GM18517 (cell line): ENCODE measurements at regions not wholly inside any gene's neighbourhood (a gene's known extent, or its start where the extent isn't known, plus 50 kb on each side); places are given as distances from the start of the nearest gene placed in this dataset.

Experiments used
- ATAC-seq: cut with Tn5 transposase; IDR thresholded peaks from one replicate; pipeline ENCODE4 v1.9.1; 2021; ENCODE audit warnings: mild to moderate bottlenecking, moderate library complexity; ENCODE audit not compliant: unreplicated experiment

- no peak for ATAC-seq
These were observed 451.4 kb downstream of the WDR72 start for GRCh38 chr15:53307952-53308624.

GRCh38 chr15:53305554-53305953 lies 453.9 kb downstream of the WDR72 start:
- ATAC-seq = no peak

GRCh38 chr15:53305101-53305500 lies 454.4 kb downstream of the WDR72 start:
- no peak for ATAC-seq

GRCh38 chr15:53297828-53298227 lies 461.6 kb downstream of the WDR72 start:
- no peak for ATAC-seq

GRCh38 chr15:53296603-53297002 lies 462.9 kb downstream of the WDR72 start:
- no peak for ATAC-seq

GRCh38 chr15:53295574-53295973 lies 463.9 kb downstream of the WDR72 start:
- no peak for ATAC-seq

- ATAC-seq = no peak
These were observed 470.9 kb downstream of the WDR72 start for GRCh38 chr15:53288542-53288941.

- no peak for ATAC-seq
These were observed 484.5 kb upstream of the ONECUT1 start for GRCh38 chr15:53274630-53275029.

- ATAC-seq = no peak
These were observed 482.0 kb upstream of the ONECUT1 start for GRCh38 chr15:53272116-53272515.

- ATAC-seq = no peak
These were observed 476.0 kb upstream of the ONECUT1 start for GRCh38 chr15:53266176-53266575.

- ATAC-seq = no peak
These were observed 470.5 kb upstream of the ONECUT1 start for GRCh38 chr15:53260647-53261046.

- no peak for ATAC-seq
These were observed 466.3 kb upstream of the ONECUT1 start for GRCh38 chr15:53256457-53256856.

- ATAC-seq = no peak
These were observed 465.9 kb upstream of the ONECUT1 start for GRCh38 chr15:53256043-53256442.

GRCh38 chr15:53251996-53252395 lies 461.9 kb upstream of the ONECUT1 start:
- ATAC-seq = no peak

- ATAC-seq = no peak
These were observed 461.4 kb upstream of the ONECUT1 start for GRCh38 chr15:53251523-53251922.

GRCh38 chr15:53247041-53247708 lies 457.0 kb upstream of the ONECUT1 start:
- ATAC-seq = no peak

- no peak for ATAC-seq
These were observed 456.3 kb upstream of the ONECUT1 start for GRCh38 chr15:53246404-53246803.

- ATAC-seq = no peak
These were observed 443.7 kb upstream of the ONECUT1 start for GRCh38 chr15:53233801-53234200.

- ATAC-seq = no peak
These were observed 440.3 kb upstream of the ONECUT1 start for GRCh38 chr15:53230473-53230872.

- no peak for ATAC-seq
These were observed 436.4 kb upstream of the ONECUT1 start for GRCh38 chr15:53226559-53226958.

GRCh38 chr15:53225781-53226180 lies 435.6 kb upstream of the ONECUT1 start:
- no peak for ATAC-seq

- ATAC-seq = no peak
These were observed 434.2 kb upstream of the ONECUT1 start for GRCh38 chr15:53224371-53224770.

GRCh38 chr15:53223815-53224214 lies 433.7 kb upstream of the ONECUT1 start:
- no peak for ATAC-seq
